22Rv1 (cell line): ENCODE measurements at regions not wholly inside any gene's neighbourhood (a gene's known extent, or its start where the extent isn't known, plus 50 kb on each side); places are given as distances from the start of the nearest gene placed in this dataset.

Experiments used
- ZFX ChIP-seq: fragments of 450-650 bp; IDR thresholded peaks from 2 replicates; pipeline ENCODE4 v1.6.1; 2017; ENCODE audit warnings: antibody characterized with exemption, borderline replicate concordance
- TF ChIP-seq, protein P1 (sequence below): fragments of 450-650 bp; IDR thresholded peaks from 2 replicates; pipeline ENCODE4 v1.5.1; 2017; ENCODE audit warnings: mild to moderate bottlenecking

DNA sequence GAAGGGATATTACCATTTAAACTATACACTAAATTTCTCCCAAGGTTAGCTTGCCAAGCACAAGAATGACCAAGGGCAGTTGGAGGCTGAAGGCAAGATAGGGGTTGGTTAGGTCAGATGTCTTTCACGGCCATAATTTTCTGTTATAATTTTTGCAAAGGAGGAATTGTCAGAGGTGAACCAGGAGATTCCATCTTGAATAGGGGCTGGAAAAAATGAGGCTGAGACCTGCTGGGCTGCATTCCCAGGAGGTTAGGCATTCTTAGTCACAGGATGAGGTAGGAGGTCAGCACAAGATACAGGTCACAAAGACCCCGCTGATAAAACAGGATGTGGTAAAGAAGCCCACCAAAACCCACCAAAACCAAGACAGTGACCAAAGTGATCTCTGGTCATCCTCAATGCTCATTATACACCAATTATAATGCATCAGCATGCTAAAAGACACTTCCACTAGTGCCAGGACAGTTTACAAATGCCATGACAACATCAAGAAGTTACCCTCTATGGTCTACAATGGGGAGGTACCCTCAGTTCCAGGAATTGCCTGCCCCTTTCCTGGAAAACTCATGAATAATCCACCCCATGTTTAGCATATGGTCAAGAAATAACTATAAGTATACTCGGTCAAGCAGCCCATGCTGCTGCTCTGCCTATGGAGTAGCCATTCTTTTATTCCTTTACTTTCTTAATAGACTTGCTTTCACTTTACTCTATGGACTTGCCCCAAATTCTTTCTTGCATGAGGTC is 371.8 kb upstream of the SULF2 start:
- TF ChIP-seq, protein P1, sequence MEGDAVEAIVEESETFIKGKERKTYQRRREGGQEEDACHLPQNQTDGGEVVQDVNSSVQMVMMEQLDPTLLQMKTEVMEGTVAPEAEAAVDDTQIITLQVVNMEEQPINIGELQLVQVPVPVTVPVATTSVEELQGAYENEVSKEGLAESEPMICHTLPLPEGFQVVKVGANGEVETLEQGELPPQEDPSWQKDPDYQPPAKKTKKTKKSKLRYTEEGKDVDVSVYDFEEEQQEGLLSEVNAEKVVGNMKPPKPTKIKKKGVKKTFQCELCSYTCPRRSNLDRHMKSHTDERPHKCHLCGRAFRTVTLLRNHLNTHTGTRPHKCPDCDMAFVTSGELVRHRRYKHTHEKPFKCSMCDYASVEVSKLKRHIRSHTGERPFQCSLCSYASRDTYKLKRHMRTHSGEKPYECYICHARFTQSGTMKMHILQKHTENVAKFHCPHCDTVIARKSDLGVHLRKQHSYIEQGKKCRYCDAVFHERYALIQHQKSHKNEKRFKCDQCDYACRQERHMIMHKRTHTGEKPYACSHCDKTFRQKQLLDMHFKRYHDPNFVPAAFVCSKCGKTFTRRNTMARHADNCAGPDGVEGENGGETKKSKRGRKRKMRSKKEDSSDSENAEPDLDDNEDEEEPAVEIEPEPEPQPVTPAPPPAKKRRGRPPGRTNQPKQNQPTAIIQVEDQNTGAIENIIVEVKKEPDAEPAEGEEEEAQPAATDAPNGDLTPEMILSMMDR = no peak
- TF ChIP-seq ZFX = no peak
